OCI-LY7 (cell line): ENCODE measurements at regions not wholly inside any gene's neighbourhood (a gene's known extent, or its start where the extent isn't known, plus 50 kb on each side); places are given as distances from the start of the nearest gene placed in this dataset.

Experiments
- EZH2phosphoT487 ChIP-seq: fragments of 200-600 bp; sonication (generic); IDR thresholded peaks from 2 replicates; pipeline ENCODE4 v1.6.1; 2018; ENCODE audit warnings: low read depth, borderline replicate concordance, mild to moderate bottlenecking, mixed run types, antibody characterized with exemption, low read length, moderate library complexity, mixed read lengths
- TF ChIP-seq, protein P1 (sequence below): fragments of 200-600 bp; sonication (generic); conservative IDR thresholded peaks from 2 replicates; pipeline ENCODE4 v1.5.1; 2014; ENCODE audit warnings: mild to moderate bottlenecking, antibody characterized with exemption, low read length, moderate library complexity, mixed read lengths

DNA sequence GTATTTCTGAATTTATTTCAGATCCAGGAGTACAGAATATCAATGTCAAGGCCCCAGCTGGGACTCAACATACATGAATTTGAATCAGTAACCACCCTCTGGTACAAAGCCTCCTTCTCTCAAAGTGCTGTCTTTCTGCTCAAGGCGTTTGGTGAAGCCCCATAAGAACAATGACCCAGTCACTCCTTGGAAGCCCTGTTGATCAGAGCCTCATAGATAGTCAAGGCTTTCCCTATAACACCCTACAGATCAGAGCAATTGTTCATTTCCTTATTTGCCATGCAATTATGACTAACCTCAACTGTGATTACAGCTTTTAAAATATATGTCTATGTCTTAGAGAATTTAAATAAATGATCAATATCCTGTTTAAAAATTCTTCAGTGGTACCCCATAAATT lies 159.1 kb upstream of the CREB1 start:
- TF ChIP-seq, protein P1, sequence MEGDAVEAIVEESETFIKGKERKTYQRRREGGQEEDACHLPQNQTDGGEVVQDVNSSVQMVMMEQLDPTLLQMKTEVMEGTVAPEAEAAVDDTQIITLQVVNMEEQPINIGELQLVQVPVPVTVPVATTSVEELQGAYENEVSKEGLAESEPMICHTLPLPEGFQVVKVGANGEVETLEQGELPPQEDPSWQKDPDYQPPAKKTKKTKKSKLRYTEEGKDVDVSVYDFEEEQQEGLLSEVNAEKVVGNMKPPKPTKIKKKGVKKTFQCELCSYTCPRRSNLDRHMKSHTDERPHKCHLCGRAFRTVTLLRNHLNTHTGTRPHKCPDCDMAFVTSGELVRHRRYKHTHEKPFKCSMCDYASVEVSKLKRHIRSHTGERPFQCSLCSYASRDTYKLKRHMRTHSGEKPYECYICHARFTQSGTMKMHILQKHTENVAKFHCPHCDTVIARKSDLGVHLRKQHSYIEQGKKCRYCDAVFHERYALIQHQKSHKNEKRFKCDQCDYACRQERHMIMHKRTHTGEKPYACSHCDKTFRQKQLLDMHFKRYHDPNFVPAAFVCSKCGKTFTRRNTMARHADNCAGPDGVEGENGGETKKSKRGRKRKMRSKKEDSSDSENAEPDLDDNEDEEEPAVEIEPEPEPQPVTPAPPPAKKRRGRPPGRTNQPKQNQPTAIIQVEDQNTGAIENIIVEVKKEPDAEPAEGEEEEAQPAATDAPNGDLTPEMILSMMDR, result no peak
- TF ChIP-seq EZH2phosphoT487, result no peak
